ENCODE measurements at regions not wholly inside any gene's neighbourhood (a gene's known extent, or its start where the extent isn't known, plus 50 kb on each side); places are given as distances from the start of the nearest gene placed in this dataset.

- no peak for DNase-seq
Measured at GRCh38 chr5:92912283-92912682, 668.7 kb downstream of the NR2F1-AS1 start.

GRCh38 chr5:92911851-92912250 is 669.2 kb downstream of the NR2F1-AS1 start:
- no peak for DNase-seq

GRCh38 chr5:92911293-92911692 is 669.7 kb downstream of the NR2F1-AS1 start:
- no peak for DNase-seq

- no peak for DNase-seq
Measured at GRCh38 chr5:92909602-92909962, 671.4 kb downstream of the NR2F1-AS1 start.

- no peak for DNase-seq
Measured at GRCh38 chr5:92908952-92909601, 671.9 kb downstream of the NR2F1-AS1 start.

GRCh38 chr5:92907938-92908606 is 672.9 kb downstream of the NR2F1-AS1 start:
- no peak for DNase-seq

GRCh38 chr5:92906798-92907376 is 674.1 kb downstream of the NR2F1-AS1 start:
- no peak for DNase-seq

GRCh38 chr5:92904021-92904420 is 677.0 kb downstream of the NR2F1-AS1 start:
- DNase-seq, result no peak

- DNase-seq, result no peak
Measured at GRCh38 chr5:92899611-92900010, 681.4 kb downstream of the NR2F1-AS1 start.

- DNase-seq, result no peak
Measured at GRCh38 chr5:92896722-92897121, 684.3 kb downstream of the NR2F1-AS1 start.

GRCh38 chr5:92890841-92891244 is 690.2 kb downstream of the NR2F1-AS1 start:
- DNase-seq, result no peak

GRCh38 chr5:92889140-92889539 is 691.9 kb downstream of the NR2F1-AS1 start:
- no peak for DNase-seq

GRCh38 chr5:92887254-92887653 is 693.8 kb downstream of the NR2F1-AS1 start:
- no peak for DNase-seq

GRCh38 chr5:92886751-92887150 is 694.3 kb downstream of the NR2F1-AS1 start:
- no peak for DNase-seq

GRCh38 chr5:92885950-92886349 is 695.1 kb downstream of the NR2F1-AS1 start:
- DNase-seq, result no peak

- no peak for DNase-seq
Measured at GRCh38 chr5:92884469-92884868, 696.5 kb downstream of the NR2F1-AS1 start.

- DNase-seq, result no peak
Measured at GRCh38 chr5:92879806-92880543, 701.0 kb downstream of the NR2F1-AS1 start.

GRCh38 chr5:92874790-92875189 is 706.2 kb downstream of the NR2F1-AS1 start:
- no peak for DNase-seq

GRCh38 chr5:92868442-92868841 is 712.6 kb downstream of the NR2F1-AS1 start:
- no peak for DNase-seq

GRCh38 chr5:92864591-92864990 is 716.4 kb downstream of the NR2F1-AS1 start:
- DNase-seq, result no peak

- no peak for DNase-seq
Measured at GRCh38 chr5:92863666-92864065, 717.4 kb downstream of the NR2F1-AS1 start.

GRCh38 chr5:92861531-92862285 is 719.3 kb downstream of the NR2F1-AS1 start:
- DNase-seq, result no peak

GRCh38 chr5:92860061-92860460 is 721.0 kb downstream of the NR2F1-AS1 start:
- no peak for DNase-seq

Measured in T1000 (cell line).